ENCODE measurements at regions not wholly inside any gene's neighbourhood (a gene's known extent, or its start where the extent isn't known, plus 50 kb on each side); places are given as distances from the start of the nearest gene placed in this dataset.

GRCh38 chr3:36166477-36166876 is 213.8 kb upstream of the STAC start:
- no peaks in the 10 kb centered on the region for H3K27me3 ChIP-seq (ENCODE audit: insufficient read depth, low read depth)
- no peak overlapping the region for H3K4me2 ChIP-seq
- H3K4me3 ChIP-seq (IDR thresholded peaks at IDR 0.05; ENCODE audit: insufficient read depth, low read depth, low read length) = no peak overlapping the region
- H2AFZ ChIP-seq (ENCODE audit: low read depth) = no peak overlapping the region
- no peak overlapping the region for H3K27ac ChIP-seq
- no peaks in the 10 kb centered on the region for H3K4me1 ChIP-seq (ENCODE audit: low read depth, poor library complexity, severe bottlenecking)
- H4K20me1 ChIP-seq (ENCODE audit: insufficient read depth) = no peaks in the 10 kb centered on the region
- no peak overlapping the region for H3K9ac ChIP-seq
- no peaks in the 10 kb centered on the region for H3K79me2 ChIP-seq (ENCODE audit: insufficient read depth, low read depth)
- no peaks in the 10 kb centered on the region for H3K36me3 ChIP-seq (ENCODE audit: insufficient read depth)
- TF ChIP-seq CTCF (conservative IDR thresholded peaks at IDR 0.05; ENCODE audit: low read depth, low read length) = no peak

GRCh38 chr3:36172699-36173098 is 207.6 kb upstream of the STAC start:
- Histone ChIP-seq H3K79me2 (ENCODE audit: insufficient read depth, low read depth) (no peaks in the 10 kb centered on the region), H3K4me3 (IDR thresholded peaks at IDR 0.05; ENCODE audit: insufficient read depth, low read depth, low read length) (no peak overlapping the region), H3K4me1 (ENCODE audit: low read depth, poor library complexity, severe bottlenecking) (no peaks in the 10 kb centered on the region), H2AFZ (ENCODE audit: low read depth) (no peak overlapping the region), H4K20me1 (ENCODE audit: insufficient read depth) (no peaks in the 10 kb centered on the region), H3K27me3 (ENCODE audit: insufficient read depth, low read depth) (no peaks in the 10 kb centered on the region), H3K9ac (no peak overlapping the region), H3K27ac (no peak overlapping the region), H3K36me3 (ENCODE audit: insufficient read depth) (no peaks in the 10 kb centered on the region), H3K4me2 (no peak overlapping the region)
- TF ChIP-seq CTCF (conservative IDR thresholded peaks at IDR 0.05; ENCODE audit: low read depth, low read length) = no peak

GRCh38 chr3:36175113-36175812 is 205.0 kb upstream of the STAC start:
- TF ChIP-seq CTCF (conservative IDR thresholded peaks at IDR 0.05; ENCODE audit: low read depth, low read length) = no peak

GRCh38 chr3:36175916-36176461 is 204.3 kb upstream of the STAC start:
- no peak overlapping the region for H3K27ac ChIP-seq
- no peak for TF ChIP-seq CTCF (conservative IDR thresholded peaks at IDR 0.05; ENCODE audit: low read depth, low read length)
- no peaks in the 10 kb centered on the region for H3K27me3 ChIP-seq (ENCODE audit: insufficient read depth, low read depth)
- no peak overlapping the region for H3K9ac ChIP-seq
- no peaks in the 10 kb centered on the region for H4K20me1 ChIP-seq (ENCODE audit: insufficient read depth)
- H3K36me3 ChIP-seq (ENCODE audit: insufficient read depth) = no peaks in the 10 kb centered on the region
- H3K79me2 ChIP-seq (ENCODE audit: insufficient read depth, low read depth) = no peaks in the 10 kb centered on the region
- no peaks in the 10 kb centered on the region for H3K4me1 ChIP-seq (ENCODE audit: low read depth, poor library complexity, severe bottlenecking)
- no peak overlapping the region for H2AFZ ChIP-seq (ENCODE audit: low read depth)
- no peak overlapping the region for H3K4me3 ChIP-seq (IDR thresholded peaks at IDR 0.05; ENCODE audit: insufficient read depth, low read depth, low read length)
- H3K4me2 ChIP-seq = no peak overlapping the region

More at GRCh38 chr3:36175113-36175812, 205.0 kb upstream of the STAC start:
- Histone ChIP-seq H3K27ac (no peak overlapping the region), H3K4me3 (IDR thresholded peaks at IDR 0.05; ENCODE audit: insufficient read depth, low read depth, low read length) (no peak overlapping the region), H3K4me2 (no peak overlapping the region), H3K79me2 (ENCODE audit: insufficient read depth, low read depth) (no peaks in the 10 kb centered on the region), H3K27me3 (ENCODE audit: insufficient read depth, low read depth) (no peaks in the 10 kb centered on the region), H4K20me1 (ENCODE audit: insufficient read depth) (no peaks in the 10 kb centered on the region), H3K9ac (no peak overlapping the region), H3K36me3 (ENCODE audit: insufficient read depth) (no peaks in the 10 kb centered on the region), H3K4me1 (ENCODE audit: low read depth, poor library complexity, severe bottlenecking) (no peaks in the 10 kb centered on the region), H2AFZ (ENCODE audit: low read depth) (no peak overlapping the region)
